Endodermal cell (in vitro differentiated cells): ENCODE measurements at regions not wholly inside any gene's neighbourhood (a gene's known extent, or its start where the extent isn't known, plus 50 kb on each side); places are given as distances from the start of the nearest gene placed in this dataset.
A peak's percentile ranks its signal among the peaks of the same experiment; 100 is the strongest.

Source experiments
- DNase-seq: peaks from one replicate; pipeline ENCODE4 v3.0.0-alpha.2; 2017
- H3K27ac ChIP-seq: 2 replicates; pipeline ENCODE4 v1.5.1; 2013; ENCODE audit warnings: mild to moderate bottlenecking, low read depth, low read length, moderate library complexity
- H3K27me3 ChIP-seq: 2 replicates; pipeline ENCODE4 v1.6.1; 2013; ENCODE audit warnings: mild to moderate bottlenecking, low read length, moderate library complexity; ENCODE audit not compliant: insufficient read depth, control insufficient read depth, poor library complexity, severe bottlenecking
- H3K36me3 ChIP-seq: 2 replicates; pipeline ENCODE4 v1.7.0; 2013; ENCODE audit warnings: mild to moderate bottlenecking, low read length, moderate library complexity; ENCODE audit not compliant: control insufficient read depth, insufficient read depth
- H3K4me1 ChIP-seq: one replicate; pipeline ENCODE4 v1.7.0; 2013; ENCODE audit warnings: low read length; ENCODE audit not compliant: control insufficient read depth, insufficient read depth
- H3K4me3 ChIP-seq: 2 replicates; pipeline ENCODE4 v1.5.1; 2013; ENCODE audit warnings: mild to moderate bottlenecking, low read length, moderate library complexity
- H3K9ac ChIP-seq: 2 replicates; pipeline ENCODE4 v1.6.1; 2013; ENCODE audit warnings: mild to moderate bottlenecking, low read length, moderate library complexity; ENCODE audit not compliant: poor library complexity, severe bottlenecking; ENCODE audit errors: extremely low read depth
- H3K9me3 ChIP-seq: 2 replicates; pipeline ENCODE4 v1.6.1; 2013; ENCODE audit warnings: mild to moderate bottlenecking, low read length, moderate library complexity; ENCODE audit not compliant: control insufficient read depth
- H3K27ac Mint-ChIP-seq: 2 replicates; pipeline ENCODE4 v1.8.0; 2020; ENCODE audit warnings: mixed read lengths
- H3K27me3 Mint-ChIP-seq: 2 replicates; pipeline ENCODE4 v1.8.0; 2021; ENCODE audit warnings: mild to moderate bottlenecking, mixed read lengths; ENCODE audit not compliant: insufficient read depth
- H3K36me3 Mint-ChIP-seq: 2 replicates; pipeline ENCODE4 v1.8.0; 2020; ENCODE audit warnings: low read depth, mixed read lengths
- H3K4me1 Mint-ChIP-seq: 2 replicates; pipeline ENCODE4 v1.8.0; 2020; ENCODE audit warnings: mixed read lengths
- H3K4me3 Mint-ChIP-seq: 2 replicates; pipeline ENCODE4 v1.8.0; 2020; ENCODE audit warnings: mild to moderate bottlenecking, moderate library complexity, mixed read lengths
- H3K9me3 Mint-ChIP-seq: 2 replicates; pipeline ENCODE4 v1.8.0; 2020; ENCODE audit warnings: mild to moderate bottlenecking, mixed read lengths
- WGBS, 2 experiments: methylation state at CpG; one replicate each; pipeline versions ENCODE4 v1.1.5 to v1.1.7; 2013; ENCODE audit warnings: missing lambda C conversion rate in 2 of 2, mixed read lengths in 1 of 2; ENCODE audit not compliant: insufficient coverage in 1 of 2, insufficient read length in 1 of 2; 5-methylcytosine and 5-hydroxymethylcytosine counted together
- TF ChIP-seq, protein P1 (sequence below): fragments of 200-600 bp; sonication (generic); conservative IDR thresholded peaks from 2 replicates; pipeline ENCODE4 v1.5.0; 2021; ENCODE audit warnings: antibody characterized with exemption, mild to moderate bottlenecking

DNA sequence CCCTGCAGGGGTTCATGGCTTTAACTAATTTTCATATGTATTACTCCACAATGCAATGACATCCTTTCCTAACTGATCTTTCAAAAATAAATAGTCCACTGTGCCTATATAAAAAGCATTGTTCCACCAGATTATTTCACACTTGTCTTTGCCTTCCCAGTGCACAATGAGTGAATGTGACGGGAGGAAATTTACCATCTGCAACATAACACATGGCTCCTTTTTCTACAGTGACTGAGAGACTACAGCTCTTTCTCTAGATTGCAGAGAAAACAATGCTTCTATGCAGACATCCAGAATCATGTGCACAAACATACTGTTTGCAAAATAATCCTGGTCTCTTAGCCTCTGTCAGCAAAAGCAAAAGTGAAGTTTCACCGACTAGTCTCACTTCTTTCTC lies 483.7 kb upstream of the PIK3R1 start:
- no peak for DNase-seq
- Histone ChIP-seq H3K27ac (no peak overlapping the region), H3K9ac (no peak overlapping the region), H3K4me1 (no peaks in the 10 kb centered on the region), H3K27me3 (no peaks in the 10 kb centered on the region), H3K9me3 (no peaks in the 10 kb centered on the region), H3K4me3 (no peak overlapping the region), H3K36me3 (no peaks in the 10 kb centered on the region)
- Mint-ChIP-seq H3K36me3 (no peaks in the 10 kb centered on the region), H3K27ac (no peak overlapping the region), H3K9me3 (peaks cover 3% of the 10 kb centered on the region), H3K4me3 (no peak overlapping the region), H3K27me3 (no peaks in the 10 kb centered on the region), H3K4me1 (peaks cover 15% of the 10 kb centered on the region)
- TF ChIP-seq, protein P1, sequence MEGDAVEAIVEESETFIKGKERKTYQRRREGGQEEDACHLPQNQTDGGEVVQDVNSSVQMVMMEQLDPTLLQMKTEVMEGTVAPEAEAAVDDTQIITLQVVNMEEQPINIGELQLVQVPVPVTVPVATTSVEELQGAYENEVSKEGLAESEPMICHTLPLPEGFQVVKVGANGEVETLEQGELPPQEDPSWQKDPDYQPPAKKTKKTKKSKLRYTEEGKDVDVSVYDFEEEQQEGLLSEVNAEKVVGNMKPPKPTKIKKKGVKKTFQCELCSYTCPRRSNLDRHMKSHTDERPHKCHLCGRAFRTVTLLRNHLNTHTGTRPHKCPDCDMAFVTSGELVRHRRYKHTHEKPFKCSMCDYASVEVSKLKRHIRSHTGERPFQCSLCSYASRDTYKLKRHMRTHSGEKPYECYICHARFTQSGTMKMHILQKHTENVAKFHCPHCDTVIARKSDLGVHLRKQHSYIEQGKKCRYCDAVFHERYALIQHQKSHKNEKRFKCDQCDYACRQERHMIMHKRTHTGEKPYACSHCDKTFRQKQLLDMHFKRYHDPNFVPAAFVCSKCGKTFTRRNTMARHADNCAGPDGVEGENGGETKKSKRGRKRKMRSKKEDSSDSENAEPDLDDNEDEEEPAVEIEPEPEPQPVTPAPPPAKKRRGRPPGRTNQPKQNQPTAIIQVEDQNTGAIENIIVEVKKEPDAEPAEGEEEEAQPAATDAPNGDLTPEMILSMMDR, result no peak
- WGBS, 2 experiments, result 73 to 94% methylated on average over 1 to 2 of the region's 2 CpGs

DNA sequence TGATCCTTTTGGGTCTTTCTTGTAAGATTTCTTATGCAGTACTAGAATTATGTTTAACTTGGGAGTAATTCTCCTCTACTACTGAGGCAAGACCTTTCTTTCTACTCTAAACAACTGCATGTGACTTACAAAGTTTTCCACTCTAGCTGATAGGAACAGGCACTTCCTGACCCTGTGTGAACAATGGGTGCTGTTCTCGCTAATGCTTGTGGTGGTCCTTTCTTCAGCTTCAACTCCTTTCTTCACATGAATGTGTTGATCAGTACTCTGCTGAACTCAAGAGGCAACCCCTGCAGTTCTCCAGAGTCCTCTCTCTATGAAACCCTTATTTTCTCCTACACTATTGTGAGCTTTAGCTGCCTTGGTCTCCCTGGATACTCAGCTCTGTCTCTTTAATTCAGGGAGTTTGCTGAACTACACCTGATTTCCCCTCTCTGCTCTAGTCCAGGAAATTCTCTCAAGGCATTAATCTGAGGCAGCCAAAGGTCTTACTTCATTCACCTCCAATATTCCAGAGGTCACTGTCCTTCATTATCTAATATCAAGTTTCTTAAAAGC lies 484.6 kb upstream of the PIK3R1 start:
- TF ChIP-seq, protein P1, result no peak
- Histone ChIP-seq H3K27ac (peak overlapping the region; percentile 14), H3K36me3 (no peaks in the 10 kb centered on the region), H3K27me3 (no peaks in the 10 kb centered on the region), H3K4me1 (no peaks in the 10 kb centered on the region), H3K9ac (no peak overlapping the region), H3K4me3 (no peak overlapping the region), H3K9me3 (no peaks in the 10 kb centered on the region)
- Mint-ChIP-seq H3K9me3 (no peaks in the 10 kb centered on the region), H3K4me3 (no peak overlapping the region), H3K36me3 (no peaks in the 10 kb centered on the region), H3K4me1 (peaks cover 15% of the 10 kb centered on the region), H3K27ac (peak overlapping the region; percentile 36), H3K27me3 (no peaks in the 10 kb centered on the region)
- 64 to 71% methylated on average over 1 of the region's 1 CpG for WGBS, 2 experiments
- peak; percentile 47 for DNase-seq

DNA sequence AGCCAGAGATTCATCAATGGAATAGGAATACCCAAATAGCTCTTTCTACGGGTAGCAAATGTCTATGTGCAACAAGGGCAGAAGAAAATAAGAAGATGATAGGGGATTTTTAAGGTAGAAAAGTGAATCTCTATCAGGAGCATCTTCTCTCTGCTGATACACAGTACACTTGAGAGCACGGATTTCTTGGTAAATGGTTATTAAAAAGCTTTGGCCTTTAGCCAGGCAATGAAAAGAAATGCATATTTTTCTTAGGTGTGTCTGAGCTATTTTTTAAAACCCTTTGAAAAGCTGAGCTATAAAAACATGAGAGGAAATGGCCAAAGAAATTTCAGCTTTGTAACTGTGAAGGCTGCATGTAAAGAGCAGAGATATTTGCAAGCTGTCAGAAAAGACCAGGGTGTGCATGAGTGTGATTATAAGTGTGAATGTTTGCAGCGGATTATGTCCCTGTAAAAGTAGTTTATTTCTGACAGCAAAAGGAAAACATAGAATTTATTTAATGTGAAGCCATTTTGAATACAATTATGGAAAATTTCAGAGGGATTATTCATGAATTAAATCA lies 487.1 kb upstream of the PIK3R1 start:
- H3K4me1 ChIP-seq, result no peaks in the 10 kb centered on the region
- no peak overlapping the region for H3K4me3 Mint-ChIP-seq
- TF ChIP-seq, protein P1, result no peak

More for the DNA sequence above, 487.1 kb upstream of the PIK3R1 start:
- no peak for DNase-seq
- Histone ChIP-seq H3K36me3 (no peaks in the 10 kb centered on the region), H3K4me3 (no peak overlapping the region), H3K27ac (no peak overlapping the region), H3K9ac (no peak overlapping the region), H3K27me3 (no peaks in the 10 kb centered on the region), H3K9me3 (no peaks in the 10 kb centered on the region)
- Mint-ChIP-seq H3K27ac (no peak overlapping the region), H3K27me3 (no peaks in the 10 kb centered on the region), H3K36me3 (peaks cover 2% of the 10 kb centered on the region), H3K9me3 (peaks cover 4% of the 10 kb centered on the region), H3K4me1 (peaks cover 15% of the 10 kb centered on the region)
- 94 to 95% methylated on average over 2 to 3 of the region's 3 CpGs for WGBS, 2 experiments
